WTC11 (cell line): ENCODE measurements at regions not wholly inside any gene's neighbourhood (a gene's known extent, or its start where the extent isn't known, plus 50 kb on each side); places are given as distances from the start of the nearest gene placed in this dataset.
A peak's percentile ranks its signal among the peaks of the same experiment; 100 is the strongest.

ENCODE experiments used
- ATAC-seq: fragments of 200-7000 bp; cut with Tn5 transposase; 2 replicates; pipeline ENCODE4 v1.10.0; 2021; ENCODE audit warnings: mild to moderate bottlenecking, moderate library complexity
- CTCF ChIA-PET: fragments of 300-600 bp; sonication (Branson Sonifier 250); formaldehyde crosslinking; loops from one replicate; lab custom pipeline; 2021; ENCODE audit warnings: antibody characterized with exemption; lab: Charles Lee
- POLR2A ChIA-PET: fragments of 350-600 bp; sonication (Branson Sonifier 250); formaldehyde crosslinking; loops from one replicate; lab custom pipeline; 2021; ENCODE audit warnings: antibody characterized with exemption; lab: Charles Lee
- DNase-seq: peaks from one replicate; pipeline ENCODE4 v3.0.0; 2021; ENCODE audit warnings: low spot score
- H3K27ac Mint-ChIP-seq: 2 replicates; pipeline ENCODE4 v1.8.0; 2021; ENCODE audit warnings: mixed read lengths
- H3K27me3 Mint-ChIP-seq: 2 replicates; pipeline ENCODE4 v1.8.0; 2021; ENCODE audit warnings: low read depth, mild to moderate bottlenecking, moderate library complexity, mixed read lengths
- H3K36me3 Mint-ChIP-seq: 2 replicates; pipeline ENCODE4 v1.8.0; 2021; ENCODE audit warnings: mixed read lengths
- H3K4me1 Mint-ChIP-seq: 2 replicates; pipeline ENCODE4 v1.8.0; 2022; ENCODE audit warnings: mixed read lengths
- H3K4me3 Mint-ChIP-seq: 2 replicates; pipeline ENCODE4 v1.8.0; 2021; ENCODE audit warnings: mild to moderate bottlenecking, moderate library complexity, mixed read lengths
- H3K9me3 Mint-ChIP-seq: 2 replicates; pipeline ENCODE4 v1.8.0; 2021; ENCODE audit warnings: mixed read lengths
- CBFB ChIP-seq: sonication (generic); formaldehyde crosslinking; IDR thresholded peaks from 2 replicates; pipeline ENCODE4 v1.8.1; 2022; ENCODE audit warnings: mild to moderate bottlenecking, low read depth, missing genetic modification reagents
- ESRRA ChIP-seq: sonication (generic); formaldehyde crosslinking; IDR thresholded peaks from 2 replicates; pipeline ENCODE4 v1.8.1; 2022; ENCODE audit warnings: mild to moderate bottlenecking, missing genetic modification reagents, borderline replicate concordance
- MYBL2 ChIP-seq: sonication (generic); formaldehyde crosslinking; IDR thresholded peaks from 2 replicates; pipeline ENCODE4 v1.8.1; 2023; ENCODE audit warnings: mild to moderate bottlenecking, moderate library complexity, missing genetic modification reagents
- OVOL2 ChIP-seq: fragments of 250-450 bp; sonication (Bioruptor Pico); IDR thresholded peaks from 2 replicates; pipeline ENCODE4 v1.9.0; 2021; ENCODE audit warnings: mild to moderate bottlenecking, borderline replicate concordance
- RELA ChIP-seq: sonication (generic); formaldehyde crosslinking; IDR thresholded peaks from 2 replicates; pipeline ENCODE4 v1.8.1; 2022; ENCODE audit warnings: missing genetic modification reagents, mild to moderate bottlenecking, borderline replicate concordance
- SMAD3 ChIP-seq: sonication (generic); formaldehyde crosslinking; IDR thresholded peaks from 2 replicates; pipeline ENCODE4 v1.8.0; 2022; ENCODE audit warnings: missing genetic modification reagents, mild to moderate bottlenecking, borderline replicate concordance
- TCF7 ChIP-seq: sonication (generic); formaldehyde crosslinking; IDR thresholded peaks from 2 replicates; pipeline ENCODE4 v1.8.0; 2022; ENCODE audit warnings: mild to moderate bottlenecking, low read depth, missing genetic modification reagents, moderate library complexity
- TEAD4 ChIP-seq: sonication (generic); formaldehyde crosslinking; IDR thresholded peaks from 2 replicates; pipeline ENCODE4 v1.8.0; 2022; ENCODE audit warnings: mild to moderate bottlenecking, missing genetic modification reagents
- ZBTB21 ChIP-seq: sonication (generic); formaldehyde crosslinking; IDR thresholded peaks from 2 replicates; pipeline ENCODE4 v1.8.1; 2023; ENCODE audit warnings: mild to moderate bottlenecking, missing genetic modification reagents, borderline replicate concordance
- ZNF219 ChIP-seq: sonication (generic); formaldehyde crosslinking; IDR thresholded peaks from 2 replicates; pipeline ENCODE4 v1.8.0; 2023; ENCODE audit warnings: missing genetic modification reagents, mild to moderate bottlenecking, borderline replicate concordance
- ZNF416 ChIP-seq: fragments of 250-450 bp; sonication (Bioruptor Pico); IDR thresholded peaks from 2 replicates; pipeline ENCODE4 v1.9.0; 2021; ENCODE audit warnings: mild to moderate bottlenecking, inconsistent platforms
- TF ChIP-seq, protein P1 (sequence below): fragments of 250-450 bp; sonication (Bioruptor Pico); IDR thresholded peaks from 2 replicates; pipeline ENCODE4 v1.9.0; 2021; ENCODE audit warnings: moderate library complexity, mild to moderate bottlenecking, inconsistent platforms, borderline replicate concordance
- TF ChIP-seq, protein P2 (sequence below): fragments of 250-450 bp; sonication (Bioruptor Pico); IDR thresholded peaks from 2 replicates; pipeline ENCODE4 v1.8.0; 2021; ENCODE audit warnings: mild to moderate bottlenecking
- TF ChIP-seq, protein P3 (sequence below): sonication (generic); formaldehyde crosslinking; IDR thresholded peaks from 2 replicates; pipeline ENCODE4 v1.8.0; 2023; ENCODE audit warnings: missing genetic modification reagents
- TF ChIP-seq, protein P4 (sequence below): fragments of 250-450 bp; sonication (Bioruptor Pico); IDR thresholded peaks from 2 replicates; pipeline ENCODE4 v1.9.0; 2021; ENCODE audit warnings: mild to moderate bottlenecking, borderline replicate concordance

DNA sequence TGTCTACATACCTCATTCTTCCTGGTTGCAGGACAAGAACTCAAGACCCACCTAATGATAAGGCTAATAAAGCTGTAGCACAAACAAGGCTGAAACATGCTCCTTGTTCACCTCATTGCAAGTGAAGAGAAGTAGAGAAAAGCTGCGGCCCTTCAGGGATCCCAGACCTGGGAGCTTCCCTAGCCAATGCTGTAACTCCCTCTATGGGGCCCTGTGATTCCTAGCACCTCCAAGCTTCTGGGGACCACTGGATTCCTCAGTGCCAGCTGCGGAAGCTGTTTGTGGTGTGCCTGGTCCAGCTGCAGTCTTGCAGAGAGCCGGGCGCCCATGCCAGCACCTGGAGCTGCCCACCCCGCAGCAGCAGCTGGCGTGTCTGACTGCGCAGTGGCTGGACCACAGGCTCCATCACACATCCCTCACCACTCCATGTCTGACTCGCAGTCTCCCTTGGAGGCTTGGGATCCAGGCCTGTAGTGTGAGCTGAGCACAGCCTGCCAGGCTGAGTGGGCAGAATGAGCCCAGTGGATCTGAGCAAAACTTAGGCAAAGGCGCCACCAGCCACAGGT, 737.2 kb upstream of the GJE1 start:
- ChIA-PET CTCF (interaction anchor here (0.9 to 1.2 kb wide), 2 partner anchors 41 to 166 kb away, joined by 3 read pairs; no protein-coding TSS in a partner anchor), POLR2A (no interaction called here)
- Mint-ChIP-seq H3K36me3 (peaks cover 17% of the 10 kb centered on the region), H3K9me3 (peaks cover 13% of the 10 kb centered on the region), H3K4me3 (no peak overlapping the region), H3K27ac (no peak overlapping the region), H3K27me3 (0 out of 2 replicates have a peak, but pooled peaks cover 2% of the 10 kb centered on the region), H3K4me1 (peaks cover 16% of the 10 kb centered on the region)
- DNase-seq (no peak), ATAC-seq (peak; percentile 30)
- no peak for TF ChIP-seq TCF7 (CRISPR knock-in tag)
- TF ChIP-seq, protein P1, sequence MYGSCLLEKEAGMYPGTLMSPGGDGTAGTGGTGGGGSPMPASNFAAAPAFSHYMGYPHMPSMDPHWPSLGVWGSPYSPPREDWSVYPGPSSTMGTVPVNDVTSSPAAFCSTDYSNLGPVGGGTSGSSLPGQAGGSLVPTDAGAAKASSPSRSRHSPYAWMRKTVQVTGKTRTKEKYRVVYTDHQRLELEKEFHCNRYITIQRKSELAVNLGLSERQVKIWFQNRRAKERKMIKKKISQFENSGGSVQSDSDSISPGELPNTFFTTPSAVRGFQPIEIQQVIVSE (CRISPR knock-in tag) = no peak
- TF ChIP-seq ZNF416 (CRISPR knock-in tag) = no peak
- TF ChIP-seq ZBTB21 (CRISPR knock-in tag) = no peak
- TF ChIP-seq, protein P2, sequence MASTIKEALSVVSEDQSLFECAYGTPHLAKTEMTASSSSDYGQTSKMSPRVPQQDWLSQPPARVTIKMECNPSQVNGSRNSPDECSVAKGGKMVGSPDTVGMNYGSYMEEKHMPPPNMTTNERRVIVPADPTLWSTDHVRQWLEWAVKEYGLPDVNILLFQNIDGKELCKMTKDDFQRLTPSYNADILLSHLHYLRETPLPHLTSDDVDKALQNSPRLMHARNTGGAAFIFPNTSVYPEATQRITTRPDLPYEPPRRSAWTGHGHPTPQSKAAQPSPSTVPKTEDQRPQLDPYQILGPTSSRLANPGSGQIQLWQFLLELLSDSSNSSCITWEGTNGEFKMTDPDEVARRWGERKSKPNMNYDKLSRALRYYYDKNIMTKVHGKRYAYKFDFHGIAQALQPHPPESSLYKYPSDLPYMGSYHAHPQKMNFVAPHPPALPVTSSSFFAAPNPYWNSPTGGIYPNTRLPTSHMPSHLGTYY (CRISPR knock-in tag) = no peak
- no peak for TF ChIP-seq OVOL2 (CRISPR knock-in tag)

DNA sequence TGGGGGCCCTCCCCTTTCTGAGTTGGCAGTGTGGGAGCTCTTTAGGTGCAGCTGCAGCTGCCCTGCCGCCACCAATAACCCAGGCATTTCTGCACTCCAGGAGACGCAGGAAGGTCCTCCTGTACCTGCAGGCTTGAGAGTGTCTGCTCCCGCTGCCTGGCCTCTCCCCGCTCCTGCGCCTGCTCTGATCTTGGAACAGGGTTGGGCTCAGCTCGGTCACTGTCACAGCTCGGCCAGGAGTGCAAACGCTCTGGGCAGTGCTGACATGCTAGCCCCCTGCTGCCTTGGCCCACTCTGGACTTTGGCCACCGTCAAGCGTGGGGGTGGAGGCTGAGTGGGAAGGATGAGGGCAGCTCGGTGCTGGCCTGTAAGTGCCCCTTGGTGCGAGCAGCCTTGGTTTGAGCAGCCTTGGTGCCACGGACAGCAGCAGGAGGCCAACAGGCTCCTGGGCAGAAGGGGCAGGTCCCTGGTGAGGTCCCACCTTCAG, 738.1 kb upstream of the GJE1 start:
- peaks cover 25% of the 10 kb centered on the region for H3K4me1 Mint-ChIP-seq
- ChIA-PET CTCF (interaction anchor here (0.9 kb wide), 1 partner anchor 40 kb away, joined by 3 read pairs; no protein-coding TSS in a partner anchor), POLR2A (no interaction called here)
- H3K9me3 Mint-ChIP-seq = peaks cover 16% of the 10 kb centered on the region
- peaks cover 22% of the 10 kb centered on the region for H3K36me3 Mint-ChIP-seq
- no peak overlapping the region for H3K4me3 Mint-ChIP-seq
- no peak for TF ChIP-seq MYBL2 (CRISPR knock-in tag)
- no peak for TF ChIP-seq ESRRA (CRISPR knock-in tag)
- TF ChIP-seq, protein P3, sequence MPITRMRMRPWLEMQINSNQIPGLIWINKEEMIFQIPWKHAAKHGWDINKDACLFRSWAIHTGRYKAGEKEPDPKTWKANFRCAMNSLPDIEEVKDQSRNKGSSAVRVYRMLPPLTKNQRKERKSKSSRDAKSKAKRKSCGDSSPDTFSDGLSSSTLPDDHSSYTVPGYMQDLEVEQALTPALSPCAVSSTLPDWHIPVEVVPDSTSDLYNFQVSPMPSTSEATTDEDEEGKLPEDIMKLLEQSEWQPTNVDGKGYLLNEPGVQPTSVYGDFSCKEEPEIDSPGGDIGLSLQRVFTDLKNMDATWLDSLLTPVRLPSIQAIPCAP (CRISPR knock-in tag) = no peak
- TF ChIP-seq, protein P4, sequence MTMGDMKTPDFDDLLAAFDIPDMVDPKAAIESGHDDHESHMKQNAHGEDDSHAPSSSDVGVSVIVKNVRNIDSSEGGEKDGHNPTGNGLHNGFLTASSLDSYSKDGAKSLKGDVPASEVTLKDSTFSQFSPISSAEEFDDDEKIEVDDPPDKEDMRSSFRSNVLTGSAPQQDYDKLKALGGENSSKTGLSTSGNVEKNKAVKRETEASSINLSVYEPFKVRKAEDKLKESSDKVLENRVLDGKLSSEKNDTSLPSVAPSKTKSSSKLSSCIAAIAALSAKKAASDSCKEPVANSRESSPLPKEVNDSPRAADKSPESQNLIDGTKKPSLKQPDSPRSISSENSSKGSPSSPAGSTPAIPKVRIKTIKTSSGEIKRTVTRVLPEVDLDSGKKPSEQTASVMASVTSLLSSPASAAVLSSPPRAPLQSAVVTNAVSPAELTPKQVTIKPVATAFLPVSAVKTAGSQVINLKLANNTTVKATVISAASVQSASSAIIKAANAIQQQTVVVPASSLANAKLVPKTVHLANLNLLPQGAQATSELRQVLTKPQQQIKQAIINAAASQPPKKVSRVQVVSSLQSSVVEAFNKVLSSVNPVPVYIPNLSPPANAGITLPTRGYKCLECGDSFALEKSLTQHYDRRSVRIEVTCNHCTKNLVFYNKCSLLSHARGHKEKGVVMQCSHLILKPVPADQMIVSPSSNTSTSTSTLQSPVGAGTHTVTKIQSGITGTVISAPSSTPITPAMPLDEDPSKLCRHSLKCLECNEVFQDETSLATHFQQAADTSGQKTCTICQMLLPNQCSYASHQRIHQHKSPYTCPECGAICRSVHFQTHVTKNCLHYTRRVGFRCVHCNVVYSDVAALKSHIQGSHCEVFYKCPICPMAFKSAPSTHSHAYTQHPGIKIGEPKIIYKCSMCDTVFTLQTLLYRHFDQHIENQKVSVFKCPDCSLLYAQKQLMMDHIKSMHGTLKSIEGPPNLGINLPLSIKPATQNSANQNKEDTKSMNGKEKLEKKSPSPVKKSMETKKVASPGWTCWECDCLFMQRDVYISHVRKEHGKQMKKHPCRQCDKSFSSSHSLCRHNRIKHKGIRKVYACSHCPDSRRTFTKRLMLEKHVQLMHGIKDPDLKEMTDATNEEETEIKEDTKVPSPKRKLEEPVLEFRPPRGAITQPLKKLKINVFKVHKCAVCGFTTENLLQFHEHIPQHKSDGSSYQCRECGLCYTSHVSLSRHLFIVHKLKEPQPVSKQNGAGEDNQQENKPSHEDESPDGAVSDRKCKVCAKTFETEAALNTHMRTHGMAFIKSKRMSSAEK (CRISPR knock-in tag) = no peak
- no peak for TF ChIP-seq ZNF219 (CRISPR knock-in tag)
- TF ChIP-seq RELA = no peak
- ATAC-seq = no peak
- 0 out of 2 replicates have a peak, but pooled peaks cover 2% of the 10 kb centered on the region for H3K27me3 Mint-ChIP-seq
- no peak for DNase-seq
- no peak overlapping the region for H3K27ac Mint-ChIP-seq

DNA sequence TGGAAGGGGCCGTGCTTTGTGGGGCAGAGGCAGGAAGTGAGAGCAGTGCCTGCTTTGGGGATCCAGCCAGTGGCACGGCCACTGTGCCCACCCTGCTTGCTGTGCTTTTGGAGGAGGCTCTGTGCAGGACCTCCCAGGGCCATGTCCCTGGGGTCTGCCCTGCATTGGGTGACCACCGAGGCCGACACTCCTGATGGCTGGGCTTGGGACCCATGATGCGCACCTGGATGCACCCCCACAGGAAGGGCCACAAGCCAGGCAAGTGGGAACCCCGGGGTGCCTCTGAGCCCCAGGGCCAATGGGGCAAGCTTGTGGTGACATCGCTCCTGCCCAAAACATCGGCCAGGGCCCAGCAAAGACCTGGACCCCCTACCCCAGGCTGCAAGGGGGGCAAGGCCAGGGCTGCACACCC, 738.6 kb upstream of the GJE1 start:
- ChIA-PET POLR2A (no interaction called here), CTCF (no interaction called here)
- peaks cover 18% of the 10 kb centered on the region for H3K9me3 Mint-ChIP-seq
- ATAC-seq = no peak
- H3K36me3 Mint-ChIP-seq = peaks cover 25% of the 10 kb centered on the region
- no peak overlapping the region for H3K27ac Mint-ChIP-seq
- H3K4me3 Mint-ChIP-seq = no peak overlapping the region
- peaks cover 28% of the 10 kb centered on the region for H3K4me1 Mint-ChIP-seq
- DNase-seq = no peak
- H3K27me3 Mint-ChIP-seq = 0 out of 2 replicates have a peak, but pooled peaks cover 2% of the 10 kb centered on the region
- TF ChIP-seq OVOL2 (CRISPR knock-in tag) = no peak
- TF ChIP-seq SMAD3 = no peak
- no peak for TF ChIP-seq MYBL2 (CRISPR knock-in tag)
- no peak for TF ChIP-seq TEAD4 (CRISPR knock-in tag)
- TF ChIP-seq, protein P2 (CRISPR knock-in tag) = no peak
- TF ChIP-seq CBFB (CRISPR knock-in tag) = no peak
